ENCODE measurements at regions not wholly inside any gene's neighbourhood (a gene's known extent, or its start where the extent isn't known, plus 50 kb on each side); places are given as distances from the start of the nearest gene placed in this dataset.

DNA sequence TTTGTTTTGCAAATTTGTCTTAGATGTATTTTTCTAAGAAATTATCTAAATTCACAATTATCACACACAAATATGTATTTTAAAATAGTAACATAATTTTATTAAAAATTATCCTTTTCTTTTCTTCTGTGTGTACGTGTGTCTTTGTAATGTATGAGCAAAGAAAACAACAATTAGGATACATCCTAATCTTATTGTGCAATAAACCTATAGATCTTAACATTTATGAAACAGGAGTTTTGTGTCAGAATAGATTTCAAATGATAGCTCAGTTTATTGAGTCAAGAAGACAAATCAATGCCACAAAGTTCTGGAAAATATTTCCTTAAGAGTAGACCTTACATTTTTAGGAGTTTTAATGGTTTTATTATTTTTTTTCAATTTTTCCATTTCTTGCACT is 212.2 kb downstream of the KCNJ3 start:
- in situ Hi-C loops (cut with HindIII; ENCODE audit: low pct_ligation_motif_present, low pct_unique_long_range_greater_than_20kb, low sequenced_read_pairs): no loop called here
- DNase-seq: no peak

DNA sequence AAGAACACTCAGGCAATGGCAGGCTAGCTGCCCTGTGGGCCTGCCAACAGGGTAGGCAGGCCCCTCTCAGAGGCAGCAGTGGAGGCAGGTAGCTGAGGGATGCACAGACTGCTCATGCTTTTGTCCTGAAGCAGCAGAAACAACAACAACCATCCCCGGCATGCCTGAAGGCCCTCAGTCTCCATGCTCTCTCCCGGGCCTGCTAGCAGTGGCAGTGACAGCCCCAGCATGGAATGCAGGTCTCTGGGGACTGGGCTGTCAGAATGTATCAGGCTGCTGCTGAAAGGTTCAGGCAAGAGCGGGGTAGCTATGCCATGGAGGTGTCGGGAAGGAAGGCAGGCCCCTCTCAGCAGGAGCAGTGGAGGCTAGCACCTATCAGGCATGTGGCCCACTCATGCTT is 209.8 kb downstream of the KCNJ3 start:
- no peak for DNase-seq

More for the DNA sequence above, 209.8 kb downstream of the KCNJ3 start:
- in situ Hi-C loops (cut with HindIII; ENCODE audit: low pct_ligation_motif_present, low pct_unique_long_range_greater_than_20kb, low sequenced_read_pairs): no loop called here

All from ACHN (cell line).